ENCODE measurements at regions not wholly inside any gene's neighbourhood (a gene's known extent, or its start where the extent isn't known, plus 50 kb on each side); places are given as distances from the start of the nearest gene placed in this dataset.

GRCh38 chr15:62787401-62787800 is 255.1 kb upstream of the TPM1 start:
- DNase-seq: no peak

GRCh38 chr15:62788224-62788623 is 254.3 kb upstream of the TPM1 start:
- DNase-seq: no peak

- DNase-seq: no peak
Observed at GRCh38 chr15:62790546-62790945, 252.0 kb upstream of the TPM1 start.

- DNase-seq: no peak
Observed at GRCh38 chr15:62791694-62792093, 250.9 kb upstream of the TPM1 start.

- no peak for DNase-seq
Observed at GRCh38 chr15:62792986-62793751, 249.4 kb upstream of the TPM1 start.

- DNase-seq: no peak
Observed at GRCh38 chr15:62793752-62794144, 248.8 kb upstream of the TPM1 start.

- DNase-seq: no peak
Observed at GRCh38 chr15:62795171-62795570, 247.4 kb upstream of the TPM1 start.

- no peak for DNase-seq
Observed at GRCh38 chr15:62795700-62796695, 246.5 kb upstream of the TPM1 start.

GRCh38 chr15:62797171-62797570 is 245.4 kb upstream of the TPM1 start:
- no peak for DNase-seq

GRCh38 chr15:62798536-62798935 is 244.0 kb upstream of the TPM1 start:
- DNase-seq: no peak

- DNase-seq: no peak
Observed at GRCh38 chr15:62799037-62799436, 243.5 kb upstream of the TPM1 start.

GRCh38 chr15:62799919-62800318 is 242.6 kb upstream of the TPM1 start:
- no peak for DNase-seq

- DNase-seq: no peak
Observed at GRCh38 chr15:62802612-62803011, 239.9 kb upstream of the TPM1 start.

GRCh38 chr15:62803856-62804400 is 238.6 kb upstream of the TPM1 start:
- no peak for DNase-seq

GRCh38 chr15:62805502-62805901 is 237.0 kb upstream of the TPM1 start:
- no peak for DNase-seq

- no peak for DNase-seq
Observed at GRCh38 chr15:62807539-62808130, 234.9 kb upstream of the TPM1 start.

- no peak for DNase-seq
Observed at GRCh38 chr15:62809115-62809967, 233.2 kb upstream of the TPM1 start.

GRCh38 chr15:62809968-62810260 is 232.6 kb upstream of the TPM1 start:
- no peak for DNase-seq

- no peak for DNase-seq
Observed at GRCh38 chr15:62812515-62812835, 230.1 kb upstream of the TPM1 start.

- no peak for DNase-seq
Observed at GRCh38 chr15:62816342-62817069, 226.0 kb upstream of the TPM1 start.

- no peak for DNase-seq
Observed at GRCh38 chr15:62818691-62819090, 223.9 kb upstream of the TPM1 start.
